Right lung (tissue), 2 donors: ENCODE measurements at regions not wholly inside any gene's neighbourhood (a gene's known extent, or its start where the extent isn't known, plus 50 kb on each side); places are given as distances from the start of the nearest gene placed in this dataset.

Experiments used
- DNase-seq, 2 donors: peaks; one replicate each; pipeline ENCODE4 v3.0.0-alpha.2; 2013

DNA sequence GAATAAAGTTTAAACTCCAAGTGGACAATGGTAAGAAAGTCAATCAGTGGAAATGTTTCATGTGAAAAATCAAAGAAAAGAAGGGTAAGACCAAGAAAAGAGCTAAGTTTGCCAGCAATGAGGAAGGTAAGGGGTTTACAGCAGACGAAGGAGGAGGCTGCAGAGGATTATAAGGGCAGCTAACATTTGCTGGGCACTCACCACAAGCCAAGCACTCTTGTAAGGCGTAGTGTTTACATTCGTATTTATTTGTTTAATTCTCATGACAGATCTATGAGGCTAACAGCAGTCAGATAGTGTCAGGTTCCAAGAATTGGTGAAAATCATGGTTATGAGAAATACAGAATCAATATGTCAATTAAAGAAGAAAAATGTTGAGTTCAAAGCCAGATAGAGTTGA lies 75.2 kb upstream of the NGF start:
- DNase-seq = no peak

GRCh38 chr1:115412733-115413132 lies 74.7 kb upstream of the NGF start:
- no peak for DNase-seq

- DNase-seq = no peak
Observed at GRCh38 chr1:115412286-115412685, 74.2 kb upstream of the NGF start.

GRCh38 chr1:115411371-115412063 lies 73.5 kb upstream of the NGF start:
- DNase-seq = peak in 1 of 2 donors; percentile 13

DNA sequence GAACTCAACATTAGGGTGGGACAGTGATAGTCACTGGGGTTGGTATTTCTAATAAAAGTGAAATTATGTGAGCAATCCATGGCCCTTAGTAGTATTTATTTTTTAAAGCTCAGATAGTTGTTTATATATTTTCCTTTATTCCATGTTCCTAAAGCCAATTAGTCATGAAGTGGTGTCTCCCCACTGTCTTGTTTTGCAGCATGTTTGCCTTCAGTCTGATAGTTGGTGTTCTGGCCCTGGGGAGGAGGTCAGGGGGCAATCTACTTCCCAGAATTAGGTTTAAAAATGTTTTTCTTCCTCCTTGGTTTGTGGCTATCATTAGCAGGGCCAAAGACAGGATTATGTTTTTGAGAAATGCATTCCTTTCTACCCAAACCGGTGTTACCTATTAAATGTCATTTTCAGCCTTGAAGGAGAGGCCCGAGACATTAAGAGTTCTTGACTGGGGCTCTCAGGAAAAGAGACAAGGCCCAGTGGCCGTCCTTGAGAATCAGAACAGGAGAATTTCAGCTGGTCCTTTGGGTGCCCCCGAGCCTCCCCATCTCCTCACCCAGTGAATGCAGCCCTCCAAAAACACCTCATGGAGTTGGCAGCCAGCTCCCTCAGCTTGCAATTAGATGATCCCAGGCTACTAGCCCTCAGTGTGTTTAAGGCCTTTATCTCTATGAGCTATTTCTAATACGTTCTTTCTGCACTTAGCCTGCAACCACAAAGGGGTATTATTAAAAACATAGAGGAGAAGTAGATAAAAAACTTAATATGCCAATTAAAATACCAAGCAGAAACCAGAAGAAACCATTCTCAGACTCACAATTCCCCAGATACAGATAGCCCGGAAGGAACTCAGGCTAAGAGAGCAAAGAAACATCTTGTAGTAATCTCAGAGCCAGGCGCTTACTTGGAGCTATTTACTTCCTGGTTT lies 71.3 kb upstream of the NGF start:
- DNase-seq = no peak

DNA sequence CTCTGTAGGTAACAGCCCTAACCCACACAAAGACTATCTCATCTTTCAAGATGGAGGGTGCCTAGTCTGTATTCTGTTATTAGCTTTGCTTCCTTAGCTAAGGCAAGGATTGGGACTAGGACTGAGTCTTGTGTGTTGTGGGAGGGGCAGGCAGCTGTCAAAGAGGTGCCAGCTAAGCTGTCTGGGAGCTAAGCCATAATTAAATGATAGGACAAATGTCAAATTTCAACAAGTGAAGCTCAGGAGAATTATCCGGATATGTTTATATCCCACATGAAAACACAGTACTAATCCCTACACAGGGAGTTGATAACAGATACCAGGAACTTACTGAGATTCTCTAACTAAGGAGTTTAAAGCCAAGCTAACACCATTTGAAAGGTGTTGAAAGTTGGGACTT lies 70.5 kb upstream of the NGF start:
- no peak for DNase-seq

DNA sequence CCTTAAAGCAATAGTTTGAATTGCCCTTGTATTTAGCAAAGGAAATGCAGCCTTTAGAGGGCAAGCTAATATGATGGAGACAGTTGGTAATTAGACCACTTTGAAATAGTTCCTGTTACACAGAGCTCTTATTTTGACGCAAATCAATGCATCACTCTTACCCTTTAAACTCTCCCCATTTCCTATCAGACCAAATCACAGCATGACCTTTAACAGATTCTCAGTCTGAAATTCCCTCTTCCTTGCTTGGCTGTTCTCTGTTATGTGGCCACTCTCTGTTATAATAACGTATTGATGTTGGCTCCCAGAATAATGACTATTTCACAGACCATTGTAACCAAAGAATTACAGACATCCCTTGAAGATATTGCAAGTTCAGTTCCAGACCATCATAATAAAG lies 66.9 kb upstream of the NGF start:
- no peak for DNase-seq

- DNase-seq = no peak
Observed at GRCh38 chr1:115402753-115403184, 64.7 kb upstream of the NGF start.

DNA sequence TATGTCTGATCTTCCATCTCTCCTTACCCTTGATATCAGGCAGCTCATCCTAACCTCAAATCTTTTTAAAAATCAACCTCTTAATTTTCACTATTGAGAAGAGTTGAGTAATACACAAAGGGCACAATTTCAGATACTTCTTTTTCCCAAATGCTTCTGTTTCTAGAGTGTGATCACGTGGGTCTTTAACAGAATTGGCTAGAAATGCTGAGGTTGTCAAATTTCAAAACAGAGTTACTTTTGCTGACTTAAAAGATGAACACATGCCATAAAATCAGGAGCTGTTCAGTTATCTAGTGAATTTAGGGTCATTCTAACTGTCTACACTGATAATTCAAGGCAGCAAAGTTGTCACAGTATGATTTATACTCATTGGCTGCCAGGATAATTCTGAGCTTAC lies 63.6 kb upstream of the NGF start:
- peak; percentile 2 to 4 for DNase-seq

GRCh38 chr1:115400891-115401290 lies 62.8 kb upstream of the NGF start:
- no peak for DNase-seq

DNA sequence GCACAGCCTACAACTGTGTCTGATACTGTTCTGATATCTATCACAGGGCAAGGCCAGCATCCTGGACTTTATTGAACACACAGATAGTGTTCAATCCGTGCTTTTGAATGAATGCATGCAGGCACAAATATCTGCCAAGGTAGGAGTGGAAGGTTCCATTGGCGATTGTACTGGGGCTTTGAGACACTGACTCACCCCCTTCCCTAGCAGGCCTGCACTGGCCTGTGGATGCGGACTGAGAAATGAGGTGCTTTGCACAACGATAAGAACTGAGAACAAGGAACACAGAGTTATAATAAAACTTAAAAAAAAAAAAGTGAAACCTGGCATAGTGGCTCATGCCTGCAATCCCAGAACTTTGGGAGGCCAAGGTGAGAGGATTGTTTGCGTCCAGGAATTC lies 62.4 kb upstream of the NGF start:
- DNase-seq = no peak

DNA sequence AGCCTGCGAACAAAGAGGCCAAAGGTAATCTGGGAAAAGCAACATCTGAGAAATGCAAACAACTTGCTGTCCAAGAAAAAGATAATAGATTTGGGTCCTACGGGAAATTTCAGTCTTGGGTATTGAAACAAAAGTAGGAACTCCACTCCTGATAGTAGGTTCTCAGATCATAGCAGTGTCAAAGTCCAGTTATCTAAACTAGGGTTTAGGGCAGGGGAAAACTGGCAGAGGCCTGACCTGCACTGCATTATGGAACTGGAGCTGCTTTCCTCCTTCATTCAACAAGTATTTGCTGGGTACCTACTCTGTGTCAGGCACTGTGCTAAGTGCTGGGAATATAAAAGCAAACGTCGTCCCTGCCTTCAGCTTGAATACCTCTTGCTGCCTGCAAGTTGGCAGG lies 60.7 kb upstream of the NGF start:
- no peak for DNase-seq
